ENCODE measurements at regions not wholly inside any gene's neighbourhood (a gene's known extent, or its start where the extent isn't known, plus 50 kb on each side); places are given as distances from the start of the nearest gene placed in this dataset.

DNA sequence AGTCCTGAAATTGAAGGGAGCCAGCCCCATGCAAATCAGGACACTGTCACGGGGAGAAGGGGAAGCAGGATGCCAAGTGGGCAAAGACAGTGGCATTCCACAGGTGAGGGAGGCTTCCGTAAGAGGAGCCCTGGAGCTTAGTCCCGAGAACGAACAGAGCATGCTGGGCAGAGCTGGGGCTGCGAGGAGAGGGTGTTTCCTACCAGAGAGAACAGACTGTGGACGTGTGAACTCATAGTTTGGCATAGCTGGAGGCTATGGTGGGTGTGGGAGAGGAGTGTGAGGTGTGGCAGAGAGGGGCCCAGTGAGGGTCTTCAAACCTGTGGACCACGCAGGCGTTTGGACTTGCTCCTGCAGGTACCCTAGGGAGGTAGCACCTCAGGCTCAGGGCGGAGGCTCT, 102.8 kb upstream of the SMIM23 start:
- no peak overlapping the region for H2BK5ac ChIP-seq (ENCODE audit: low read depth, low read length, poor library complexity, severe bottlenecking)
- no peak overlapping the region for H3K9ac ChIP-seq (ENCODE audit: low read depth, low read length)
- in situ Hi-C loops (cut with MboI; ENCODE audit: low sequenced_read_pairs) (no loop called here), intact Hi-C loops (cut with micrococcal nuclease) (no loop called here), dilution Hi-C loops (cut with HindIII; ENCODE audit: low sequenced_read_pairs, unreplicated experiment) (no loop called here)
- H2AK5ac ChIP-seq (ENCODE audit: low read depth, low read length), result no peak overlapping the region
- no peaks in the 10 kb centered on the region for H3K9me1 ChIP-seq (ENCODE audit: insufficient read depth, low read length)
- no peak overlapping the region for H3K27ac ChIP-seq (ENCODE audit: insufficient read depth, low read length)
- H3K9me3 ChIP-seq (ENCODE audit: control insufficient read depth, insufficient read depth, low read length), result no peaks in the 10 kb centered on the region
- no peak for TF ChIP-seq MXI1 (IDR thresholded peaks at IDR 0.05; ENCODE audit: borderline replicate concordance, low read depth, low read length)
- no peak for TF ChIP-seq RCOR1 (IDR thresholded peaks at IDR 0.05; ENCODE audit: insufficient replicate concordance, low read length)
- no peak for TF ChIP-seq RAD21 (IDR thresholded peaks at IDR 0.05; ENCODE audit: low read length)
- TF ChIP-seq POLR2A (IDR thresholded peaks at IDR 0.05; ENCODE audit: low read depth, low read length), result no peak
- TF ChIP-seq RFX5 (IDR thresholded peaks at IDR 0.05; ENCODE audit: low read depth, low read length), result no peak
- TF ChIP-seq CHD1 (IDR thresholded peaks at IDR 0.05; ENCODE audit: low read depth, low read length), result no peak
- TF ChIP-seq USF2 (IDR thresholded peaks at IDR 0.05; ENCODE audit: low read depth, low read length), result no peak
- TF ChIP-seq MAZ (IDR thresholded peaks at IDR 0.05; ENCODE audit: borderline replicate concordance, low read depth, low read length), result no peak
- no peak for TF ChIP-seq CEBPB (IDR thresholded peaks at IDR 0.05; ENCODE audit: low read depth, low read length)
- TF ChIP-seq ELK1 (IDR thresholded peaks at IDR 0.05; ENCODE audit: borderline replicate concordance, low read depth, low read length), result no peak
- no peak for TF ChIP-seq NFE2L2 (IDR thresholded peaks at IDR 0.05; ENCODE audit: low read depth, low read length)
- TF ChIP-seq MAFK (IDR thresholded peaks at IDR 0.05; ENCODE audit: low read depth, low read length), result no peak
- TF ChIP-seq CTCF (conservative IDR thresholded peaks at IDR 0.05; ENCODE audit: low read depth, low read length), result no peak
- no peak for TF ChIP-seq FOS (IDR thresholded peaks at IDR 0.05; ENCODE audit: low read depth, low read length)
- no peak for TF ChIP-seq BHLHE40 (IDR thresholded peaks at IDR 0.05; ENCODE audit: low read depth, low read length)
- no peak for TF ChIP-seq SMC3 (IDR thresholded peaks at IDR 0.05; ENCODE audit: low read depth, low read length)
- no peaks in the 10 kb centered on the region for H3K36me3 ChIP-seq (ENCODE audit: control insufficient read depth, insufficient read depth, low read length)
- ChIA-PET POLR2A (ENCODE audit: unreplicated experiment) (no interaction called here), CTCF (no interaction called here)
- no peak overlapping the region for H3K23ac ChIP-seq (ENCODE audit: low read depth, low read length)
- no peak overlapping the region for H3K14ac ChIP-seq (replicated peaks; ENCODE audit: low read depth, low read length)
- H3K4me2 ChIP-seq (ENCODE audit: low read depth, low read length), result no peak overlapping the region
- WGBS, 2 experiments (ENCODE audit: extremely low coverage in 2 of 2, insufficient read length in 1 of 2), result 49% methylated on average over 4 of the region's 9 CpGs; no CpG with 5 or more reads in 1 of the 2 experiments
- no peak overlapping the region for H2BK20ac ChIP-seq (ENCODE audit: low read depth, low read length)
- H3K79me1 ChIP-seq (ENCODE audit: low read depth in 1 of 2, low read length in 2 of 2), result no peaks in the 10 kb centered on the region
- H3K4ac ChIP-seq (ENCODE audit: low read depth, low read length), result no peak overlapping the region
- H2AK9ac ChIP-seq (replicated peaks; ENCODE audit: low read depth, low read length, poor library complexity), result no peak overlapping the region
- H4K5ac ChIP-seq (ENCODE audit: low read depth, low read length), result no peak overlapping the region
- BruUV-seq (replicated peaks), result no TSS peak
- no peak overlapping the region for H2BK15ac ChIP-seq (ENCODE audit: low read depth, low read length)
- no peak overlapping the region for H4K8ac ChIP-seq (ENCODE audit: low read depth in 2 of 2, low read length in 2 of 2)
- no peak overlapping the region for H3K56ac ChIP-seq (ENCODE audit: extremely low read depth, insufficient read depth, low read length)
- no peak overlapping the region for H2BK120ac ChIP-seq (ENCODE audit: low read depth, low read length)
- no peak overlapping the region for H4K91ac ChIP-seq (ENCODE audit: insufficient read depth, low read depth, low read length)
- H4K20me1 ChIP-seq (ENCODE audit: insufficient read depth, low read length), result no peaks in the 10 kb centered on the region
- peaks cover 40% of the 10 kb centered on the region for H3K27me3 ChIP-seq (ENCODE audit: control insufficient read depth, insufficient read depth, low read length)
- no peak for DNase-seq
- H3K4me3 ChIP-seq (ENCODE audit: insufficient read depth, low read depth, low read length), result no peak overlapping the region
- no peak for ATAC-seq (ENCODE audit: low read depth)
- H3K18ac ChIP-seq (ENCODE audit: low read depth, low read length), result no peak overlapping the region
- H3K4me1 ChIP-seq (ENCODE audit: control insufficient read depth, insufficient read depth, low read length), result no peaks in the 10 kb centered on the region
- H2AFZ ChIP-seq (replicated peaks; ENCODE audit: low read length, poor library complexity), result no peak overlapping the region
